ENCODE measurements at regions not wholly inside any gene's neighbourhood (a gene's known extent, or its start where the extent isn't known, plus 50 kb on each side); places are given as distances from the start of the nearest gene placed in this dataset.

DNA sequence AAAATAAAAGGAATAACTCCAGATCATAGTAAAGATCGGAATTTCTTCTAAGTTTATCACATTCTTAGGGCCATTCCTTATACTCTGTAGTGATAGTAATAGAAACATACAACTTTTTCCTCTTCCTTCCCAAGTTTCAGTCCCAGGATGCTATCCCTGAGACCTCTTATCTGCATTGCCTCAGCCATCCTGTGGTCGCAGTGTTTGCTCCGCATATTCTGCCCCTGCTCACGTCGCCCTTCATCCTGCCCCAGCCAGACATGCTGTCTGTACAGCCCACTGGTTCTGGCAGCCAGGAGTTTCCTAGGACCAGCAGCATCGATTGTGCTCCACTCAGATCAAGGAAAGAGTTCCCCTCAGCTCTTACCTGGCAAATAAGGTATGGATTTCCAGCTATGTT lies 132.7 kb upstream of the ERCC6L2 start:
- Histone ChIP-seq H3K27me3 (replicated peaks; ENCODE audit: insufficient read depth, low read depth, low read length, poor library complexity) (no peaks in the 10 kb centered on the region), H3K9me3 (ENCODE audit: low read depth, low read length, poor library complexity, severe bottlenecking) (no peaks in the 10 kb centered on the region), H3K36me3 (ENCODE audit: insufficient read depth, low read length, poor library complexity, severe bottlenecking) (no peaks in the 10 kb centered on the region), H3K27ac (ENCODE audit: low read depth, low read length, poor library complexity, severe bottlenecking) (no peak overlapping the region), H3K4me3 (ENCODE audit: low read depth, low read length, poor library complexity, severe bottlenecking) (no peak overlapping the region), H3K4me1 (ENCODE audit: insufficient read depth, low read length, poor library complexity, severe bottlenecking) (no peaks in the 10 kb centered on the region)
- no TSS peak for BruUV-seq (replicated peaks)
- no peak for DNase-seq (ENCODE audit: low spot score)
- ChIA-PET POLR2A (ENCODE audit: low non-redundant PET) (no interaction called here), CTCF (no interaction called here)
- no peak for TF ChIP-seq CTCF (conservative IDR thresholded peaks at IDR 0.05; ENCODE audit: low read depth, low read length)
- no peak for TF ChIP-seq EZH2 (IDR thresholded peaks at IDR 0.05; ENCODE audit: borderline replicate concordance, low read depth, low read length, poor library complexity, severe bottlenecking)
- intact Hi-C loops (cut with micrococcal nuclease; ENCODE audit: unreplicated experiment), result no loop called here

DNA sequence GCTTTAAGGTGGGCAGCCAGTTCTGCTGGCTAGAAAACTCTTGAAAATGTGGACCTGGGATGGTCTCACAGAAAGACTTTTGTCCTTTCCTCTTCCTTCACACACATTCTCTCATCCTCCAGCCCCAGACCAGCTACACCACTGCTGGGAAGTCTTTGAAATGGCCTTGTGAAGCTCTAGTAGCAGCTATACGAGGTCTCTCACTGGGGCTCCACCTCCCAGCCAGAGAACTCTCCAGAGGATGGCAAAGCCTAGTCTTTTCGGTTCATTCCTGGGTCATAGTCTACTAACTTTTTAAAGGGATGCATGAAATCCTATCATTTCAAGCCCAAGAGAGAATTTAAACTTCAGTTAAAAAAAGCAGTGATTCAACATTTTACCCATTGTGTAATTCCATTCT lies 133.9 kb upstream of the ERCC6L2 start:
- BruUV-seq (replicated peaks), result no TSS peak
- H3K27ac ChIP-seq (ENCODE audit: low read depth, low read length, poor library complexity, severe bottlenecking), result no peak overlapping the region
- CTCF ChIA-PET, result no interaction called here

GRCh38 chr9:95740217-95741004 lies 135.1 kb upstream of the ERCC6L2 start:
- Histone ChIP-seq H3K27ac (ENCODE audit: low read depth, low read length, poor library complexity, severe bottlenecking) (no peak overlapping the region), H3K4me3 (ENCODE audit: low read depth, low read length, poor library complexity, severe bottlenecking) (no peak overlapping the region), H3K36me3 (ENCODE audit: insufficient read depth, low read length, poor library complexity, severe bottlenecking) (no peaks in the 10 kb centered on the region), H3K4me1 (ENCODE audit: insufficient read depth, low read length, poor library complexity, severe bottlenecking) (no peaks in the 10 kb centered on the region), H3K9me3 (ENCODE audit: low read depth, low read length, poor library complexity, severe bottlenecking) (no peaks in the 10 kb centered on the region), H3K27me3 (replicated peaks; ENCODE audit: insufficient read depth, low read depth, low read length, poor library complexity) (no peaks in the 10 kb centered on the region)
- ChIA-PET POLR2A (ENCODE audit: low non-redundant PET) (no interaction called here), CTCF (no interaction called here)
- no TSS peak for BruUV-seq (replicated peaks)
- intact Hi-C loops (cut with micrococcal nuclease; ENCODE audit: unreplicated experiment), result no loop called here
- TF ChIP-seq CTCF (conservative IDR thresholded peaks at IDR 0.05; ENCODE audit: low read depth, low read length) (no peak), EZH2 (IDR thresholded peaks at IDR 0.05; ENCODE audit: borderline replicate concordance, low read depth, low read length, poor library complexity, severe bottlenecking) (no peak)
- no peak for DNase-seq (ENCODE audit: low spot score)

More for the DNA sequence above, 133.9 kb upstream of the ERCC6L2 start:
- Histone ChIP-seq H3K36me3 (ENCODE audit: insufficient read depth, low read length, poor library complexity, severe bottlenecking) (no peaks in the 10 kb centered on the region), H3K9me3 (ENCODE audit: low read depth, low read length, poor library complexity, severe bottlenecking) (no peaks in the 10 kb centered on the region), H3K4me1 (ENCODE audit: insufficient read depth, low read length, poor library complexity, severe bottlenecking) (no peaks in the 10 kb centered on the region), H3K27me3 (replicated peaks; ENCODE audit: insufficient read depth, low read depth, low read length, poor library complexity) (no peaks in the 10 kb centered on the region), H3K4me3 (ENCODE audit: low read depth, low read length, poor library complexity, severe bottlenecking) (no peak overlapping the region)
- intact Hi-C loops (cut with micrococcal nuclease; ENCODE audit: unreplicated experiment), result no loop called here
- no peak for DNase-seq (ENCODE audit: low spot score)
- no peak for TF ChIP-seq CTCF (conservative IDR thresholded peaks at IDR 0.05; ENCODE audit: low read depth, low read length)
- no peak for TF ChIP-seq EZH2 (IDR thresholded peaks at IDR 0.05; ENCODE audit: borderline replicate concordance, low read depth, low read length, poor library complexity, severe bottlenecking)
- POLR2A ChIA-PET (ENCODE audit: low non-redundant PET), result no interaction called here

Measured in A673 (cell line).